ENCODE measurements at regions not wholly inside any gene's neighbourhood (a gene's known extent, or its start where the extent isn't known, plus 50 kb on each side); places are given as distances from the start of the nearest gene placed in this dataset.

GRCh38 chr22:27302501-27302900 is 499.1 kb downstream of the MN1 start:
- H3K9me3 ChIP-seq (ENCODE audit: control insufficient read depth, low read depth, low read length): no peaks in the 10 kb centered on the region
- H4K5ac ChIP-seq (ENCODE audit: insufficient read length, low read depth, low read length): no peak overlapping the region

More at GRCh38 chr22:27302501-27302900, 499.1 kb downstream of the MN1 start:
- H4K91ac ChIP-seq (ENCODE audit: insufficient read length, low read depth, low read length): no peak overlapping the region
- H2AFZ ChIP-seq (ENCODE audit: low read length): no peak overlapping the region
- no peaks in the 10 kb centered on the region for H3K79me1 ChIP-seq (ENCODE audit: insufficient read depth, low read depth, low read length, poor library complexity, severe bottlenecking)
- no peak overlapping the region for H3K27ac ChIP-seq (ENCODE audit: insufficient read length, low read depth, low read length)
- no peaks in the 10 kb centered on the region for H3K9me3 Mint-ChIP-seq
- H2BK12ac ChIP-seq (ENCODE audit: insufficient read length, low read depth, low read length): no peak overlapping the region
- no peaks in the 10 kb centered on the region for H3K79me2 ChIP-seq (ENCODE audit: insufficient read depth, low read length)
- H3K27ac Mint-ChIP-seq: no peak overlapping the region
- no peaks in the 10 kb centered on the region; the same call in none of the 2 replicates for H3K4me1 ChIP-seq (ENCODE audit: insufficient read depth, low read length)
- peaks cover 17 to 29% of the 10 kb centered on the region in 2 experiments for H3K4me1 Mint-ChIP-seq
- no peak overlapping the region for H3K23ac ChIP-seq (ENCODE audit: insufficient read length, low read depth, low read length)
- no peaks in the 10 kb centered on the region for H3K36me3 Mint-ChIP-seq (ENCODE audit: insufficient read depth in 1 of 3, low read depth in 3 of 3)
- DNase-seq: no peak
- H3K27me3 ChIP-seq (ENCODE audit: insufficient read depth, low read length): no peaks in the 10 kb centered on the region
- H2BK20ac ChIP-seq (ENCODE audit: low read depth, low read length, poor library complexity, severe bottlenecking): no peak overlapping the region
- H3K4me3 Mint-ChIP-seq: no peak overlapping the region
- no peak overlapping the region for H3K18ac ChIP-seq (ENCODE audit: insufficient read length, low read depth, low read length)
- no peaks in the 10 kb centered on the region for H4K20me1 ChIP-seq (ENCODE audit: control insufficient read depth, insufficient read depth, insufficient read length)
- H4K8ac ChIP-seq (replicated peaks; ENCODE audit: insufficient read length, low read depth, low read length): no peak overlapping the region
- no peak overlapping the region for H3K56ac ChIP-seq (ENCODE audit: insufficient read length, low read depth, low read length)
- no peak overlapping the region for H2BK120ac ChIP-seq (ENCODE audit: low read depth, low read length, poor library complexity, severe bottlenecking)
- H3K9ac ChIP-seq (ENCODE audit: extremely low read depth, insufficient read length, low read length): no peak overlapping the region
- no peak overlapping the region for H2BK5ac ChIP-seq (ENCODE audit: insufficient read length, low read length)
- TF ChIP-seq CTCF (conservative IDR thresholded peaks at IDR 0.05): no peak
- no peak overlapping the region for H3K4me2 ChIP-seq (ENCODE audit: insufficient read depth, insufficient read length, low read length)
- H3K23me2 ChIP-seq (ENCODE audit: insufficient read length, low read depth, low read length, poor library complexity, severe bottlenecking): peaks cover 2% of the 10 kb centered on the region
- no peak overlapping the region for H3K4ac ChIP-seq (ENCODE audit: low read depth, low read length)
- H2BK15ac ChIP-seq (ENCODE audit: low read depth, low read length): no peak overlapping the region
- H3K27me3 Mint-ChIP-seq (ENCODE audit: low read depth): peaks cover 13% of the 10 kb centered on the region
- no peak overlapping the region for H3K14ac ChIP-seq (ENCODE audit: insufficient read depth, low read length)
- no CpG with 5 or more reads among the region's 11 CpGs for WGBS (ENCODE audit: extremely low coverage, insufficient read length, low lambda C conversion rate)
- H3T11ph ChIP-seq (ENCODE audit: low read length): no peak overlapping the region
- no peak overlapping the region for H2AK5ac ChIP-seq (ENCODE audit: insufficient read length, low read length)
